Kasumi-1 (cell line): ENCODE measurements at regions not wholly inside any gene's neighbourhood (a gene's known extent, or its start where the extent isn't known, plus 50 kb on each side); places are given as distances from the start of the nearest gene placed in this dataset.

Experiments used
- DNase-seq, 2 experiments: peaks; one replicate each; lab custom pipeline; 2025; lab: John Stamatoyannopoulos, UW

- no peak for DNase-seq
These were observed 447.0 kb downstream of the SLC16A7 start for GRCh38 chr12:60042835-60043234.

- DNase-seq, result no peak
These were observed 447.4 kb downstream of the SLC16A7 start for GRCh38 chr12:60043236-60043635.

- DNase-seq, result no peak
These were observed 456.7 kb downstream of the SLC16A7 start for GRCh38 chr12:60052483-60052882.

- no peak for DNase-seq
These were observed 463.4 kb downstream of the SLC16A7 start for GRCh38 chr12:60059180-60059579.

GRCh38 chr12:60066655-60067054 lies 470.8 kb downstream of the SLC16A7 start:
- no peak for DNase-seq

- no peak for DNase-seq
These were observed 474.7 kb downstream of the SLC16A7 start for GRCh38 chr12:60070552-60070951.

GRCh38 chr12:60071759-60072191 lies 475.9 kb downstream of the SLC16A7 start:
- no peak for DNase-seq

- DNase-seq, result no peak
These were observed 477.1 kb downstream of the SLC16A7 start for GRCh38 chr12:60072911-60073310.

- no peak for DNase-seq
These were observed 479.3 kb downstream of the SLC16A7 start for GRCh38 chr12:60075091-60075490.

GRCh38 chr12:60078026-60078425 lies 482.2 kb downstream of the SLC16A7 start:
- DNase-seq, result no peak

GRCh38 chr12:60093428-60093827 lies 497.6 kb downstream of the SLC16A7 start:
- no peak for DNase-seq

- no peak for DNase-seq
These were observed 498.6 kb downstream of the SLC16A7 start for GRCh38 chr12:60094436-60094835.

- DNase-seq, result no peak
These were observed 500.9 kb downstream of the SLC16A7 start for GRCh38 chr12:60096727-60097126.

GRCh38 chr12:60100160-60100559 lies 504.3 kb downstream of the SLC16A7 start:
- DNase-seq, result no peak

- DNase-seq, result no peak
These were observed 505.0 kb downstream of the SLC16A7 start for GRCh38 chr12:60100852-60101251.

- DNase-seq, result no peak
These were observed 505.9 kb downstream of the SLC16A7 start for GRCh38 chr12:60101715-60102114.

GRCh38 chr12:60106214-60106613 lies 510.4 kb downstream of the SLC16A7 start:
- DNase-seq, result peak; percentile 16 to 35

GRCh38 chr12:60107992-60108391 lies 512.2 kb downstream of the SLC16A7 start:
- no peak for DNase-seq

GRCh38 chr12:60112063-60112462 lies 516.2 kb downstream of the SLC16A7 start:
- DNase-seq, result no peak

- no peak for DNase-seq
These were observed 516.9 kb downstream of the SLC16A7 start for GRCh38 chr12:60112763-60113162.

- no peak for DNase-seq
These were observed 518.3 kb downstream of the SLC16A7 start for GRCh38 chr12:60114169-60114568.

- DNase-seq, result no peak
These were observed 523.5 kb downstream of the SLC16A7 start for GRCh38 chr12:60119327-60119726.

GRCh38 chr12:60120199-60120598 lies 524.4 kb downstream of the SLC16A7 start:
- DNase-seq, result no peak

- no peak for DNase-seq
These were observed 527.7 kb downstream of the SLC16A7 start for GRCh38 chr12:60123557-60123956.

GRCh38 chr12:60137513-60137912 lies 541.7 kb downstream of the SLC16A7 start:
- no peak for DNase-seq
